GM21367 (cell line): ENCODE measurements at regions not wholly inside any gene's neighbourhood (a gene's known extent, or its start where the extent isn't known, plus 50 kb on each side); places are given as distances from the start of the nearest gene placed in this dataset.
"Not testable (repeated sequence)": the region's sequence is repeated elsewhere in the genome, so short reads cannot be mapped to it uniquely, and the experiment has no call there.

Experiments used
- ATAC-seq: cut with Tn5 transposase; IDR thresholded peaks from one replicate; pipeline ENCODE4 v1.9.1; 2021; ENCODE audit not compliant: unreplicated experiment

DNA sequence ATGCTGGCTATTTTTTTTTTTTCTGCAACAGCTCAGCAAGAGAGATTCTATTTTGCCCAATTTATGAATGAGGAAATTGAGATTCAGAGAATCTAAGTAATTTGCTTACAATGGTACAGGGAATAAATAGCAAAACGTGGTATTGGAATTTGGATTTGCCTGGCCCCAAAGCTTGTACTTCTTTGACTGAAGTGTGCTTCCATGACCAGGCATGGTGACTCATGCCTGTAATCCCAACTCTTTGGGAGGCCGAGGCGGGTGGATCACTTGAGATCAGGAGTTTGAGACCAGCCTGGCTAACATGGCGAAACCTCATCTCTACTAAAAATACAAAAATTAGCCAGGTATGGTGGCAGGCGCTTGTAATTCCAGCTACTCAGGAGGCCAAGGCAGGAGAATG lies 591.1 kb downstream of the CSNK1G3 start:
- not testable (repeated sequence) for ATAC-seq

DNA sequence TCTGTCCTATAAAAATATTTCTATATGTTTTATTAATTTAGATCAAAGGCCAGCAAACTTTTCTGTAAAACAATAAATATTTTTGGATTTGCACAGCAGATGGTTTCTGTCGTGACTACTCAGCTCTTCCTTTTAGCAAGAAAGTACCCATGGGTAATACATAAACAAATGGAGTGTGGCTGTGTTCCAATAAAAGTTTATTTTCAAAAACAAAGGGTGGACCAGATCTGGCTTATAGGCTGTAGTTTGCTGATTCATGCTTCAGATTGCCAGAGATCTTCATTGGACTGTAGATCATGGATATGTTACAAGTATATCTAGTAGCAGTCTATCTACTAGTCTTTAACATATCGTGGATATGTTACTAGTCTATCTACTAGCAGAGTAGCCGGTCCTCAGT lies 590.5 kb downstream of the CSNK1G3 start:
- no peak for ATAC-seq

DNA sequence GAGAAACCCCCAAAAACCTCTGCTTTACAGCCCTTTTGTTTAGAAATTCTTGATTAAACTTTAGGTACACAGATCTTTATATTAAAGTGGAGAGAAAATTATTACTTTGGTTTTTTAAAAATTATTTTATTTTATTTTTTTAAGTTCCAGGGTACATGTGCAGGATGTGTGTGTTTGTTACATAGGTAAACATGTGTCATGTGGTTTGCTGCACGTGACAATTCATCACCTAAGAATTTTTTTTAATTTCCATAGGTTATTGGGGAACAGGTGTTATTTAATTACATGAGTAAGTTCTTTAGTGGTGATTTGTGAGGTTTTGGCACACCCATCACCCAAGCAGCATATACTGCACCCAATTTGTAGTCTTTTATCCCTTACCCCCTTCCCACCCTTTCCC lies 581.7 kb downstream of the CSNK1G3 start:
- no peak for ATAC-seq

DNA sequence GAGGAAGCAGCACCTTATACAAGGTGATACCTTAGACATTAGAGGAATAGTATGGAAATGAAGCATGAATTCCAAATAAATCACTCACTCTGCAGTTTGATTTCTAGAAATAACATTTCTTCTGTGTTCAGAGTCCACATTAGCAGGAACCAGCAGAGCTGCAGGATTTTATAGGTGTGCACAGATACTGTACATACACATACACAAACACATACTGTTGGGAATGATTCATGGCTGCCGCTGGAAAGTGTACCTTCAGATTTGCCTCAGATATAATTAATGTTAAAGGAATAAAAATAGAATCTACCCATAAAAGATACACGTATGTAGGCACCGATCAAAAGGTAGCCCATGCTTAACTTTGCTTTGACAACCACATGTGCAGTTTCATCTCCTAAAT lies 578.1 kb downstream of the CSNK1G3 start:
- no peak for ATAC-seq

DNA sequence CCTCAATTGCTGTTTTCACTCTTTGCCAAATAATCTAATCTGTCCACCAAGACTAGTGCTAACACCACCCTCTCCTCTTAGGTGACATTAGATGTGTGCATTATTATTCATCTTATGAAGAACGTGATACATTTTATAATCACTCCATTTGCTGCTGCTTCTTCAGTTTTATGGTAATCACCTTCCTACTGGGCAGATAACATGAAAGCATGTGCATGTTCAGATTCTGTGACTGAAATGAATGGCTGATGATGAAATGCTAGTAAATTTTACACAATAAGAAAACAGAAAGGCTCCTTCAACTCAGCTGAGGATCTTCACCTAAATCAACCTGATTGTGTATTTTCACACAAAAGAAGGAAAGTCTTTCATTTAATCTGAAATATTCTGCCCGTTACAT lies 577.6 kb downstream of the CSNK1G3 start:
- ATAC-seq = no peak

DNA sequence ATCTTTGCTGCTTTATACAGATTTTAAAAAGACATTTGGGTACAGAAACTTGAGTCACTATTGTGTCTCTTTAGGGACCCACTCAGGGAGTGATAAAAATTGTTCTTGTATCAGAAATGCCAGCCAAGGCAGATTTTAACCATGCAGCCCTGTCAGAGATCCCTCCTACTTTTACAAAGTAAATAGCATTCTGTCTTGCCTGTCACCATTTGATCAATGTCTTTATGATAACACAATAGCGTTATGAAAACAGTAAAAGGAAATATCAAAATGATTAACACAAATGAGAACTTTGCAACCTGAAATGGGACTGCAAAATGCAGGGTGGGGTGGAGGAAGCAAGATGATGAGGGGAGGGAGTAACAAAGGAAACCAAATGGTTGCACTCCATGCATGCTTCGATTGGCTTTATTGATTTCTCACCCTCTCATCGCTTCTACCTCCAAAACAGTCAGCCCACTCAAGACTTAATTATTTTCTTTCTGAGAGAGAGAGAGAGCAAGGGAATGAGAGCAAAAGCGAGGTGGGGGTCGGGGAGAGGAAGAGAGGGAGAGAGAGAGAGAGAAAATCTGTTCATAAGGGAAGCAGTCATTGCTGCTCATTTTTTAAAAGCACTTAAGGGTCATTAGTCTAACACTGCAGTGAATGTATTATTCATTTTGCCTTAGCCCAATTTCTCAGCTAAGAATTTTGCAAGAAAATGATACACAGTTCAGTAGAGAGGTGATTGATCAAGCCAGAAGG lies 576.5 kb downstream of the CSNK1G3 start:
- no peak for ATAC-seq

DNA sequence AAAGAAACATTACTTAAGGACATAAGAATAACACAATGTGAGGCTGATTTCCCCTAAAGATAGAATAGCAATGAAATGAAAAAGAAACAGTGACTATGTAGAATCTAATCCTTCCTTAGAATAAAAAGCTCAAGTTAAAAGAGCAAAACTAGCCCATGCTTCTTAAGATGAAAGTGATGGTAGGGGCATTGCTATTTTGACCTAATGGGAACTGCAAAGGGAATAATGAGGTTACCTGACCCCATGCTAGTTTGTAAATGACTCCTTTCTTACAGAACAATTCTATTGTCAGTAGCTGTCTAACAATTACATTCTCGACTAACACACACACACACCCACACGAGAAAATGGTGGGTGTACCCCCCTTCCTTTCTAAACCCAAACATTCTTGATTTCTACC lies 575.8 kb downstream of the CSNK1G3 start:
- ATAC-seq = no peak

DNA sequence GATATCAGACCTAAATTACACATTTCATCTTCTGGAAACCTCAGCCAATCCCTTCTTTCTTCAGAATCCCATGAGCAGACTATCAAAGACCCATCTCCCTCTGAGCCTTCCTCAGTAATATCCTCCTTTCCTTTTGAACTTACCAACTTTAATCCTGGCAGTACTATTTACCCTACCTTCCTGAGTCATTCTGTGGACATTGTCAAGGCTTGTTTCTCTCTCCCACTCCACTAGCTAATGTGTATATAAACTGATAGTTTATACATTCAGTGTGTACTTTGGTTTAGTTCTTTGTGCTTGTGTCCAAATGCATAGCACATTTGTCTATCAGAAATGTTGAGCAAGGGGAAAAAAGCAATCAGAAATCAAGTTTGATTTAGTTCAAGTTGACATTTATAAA lies 568.3 kb downstream of the CSNK1G3 start:
- ATAC-seq = no peak

DNA sequence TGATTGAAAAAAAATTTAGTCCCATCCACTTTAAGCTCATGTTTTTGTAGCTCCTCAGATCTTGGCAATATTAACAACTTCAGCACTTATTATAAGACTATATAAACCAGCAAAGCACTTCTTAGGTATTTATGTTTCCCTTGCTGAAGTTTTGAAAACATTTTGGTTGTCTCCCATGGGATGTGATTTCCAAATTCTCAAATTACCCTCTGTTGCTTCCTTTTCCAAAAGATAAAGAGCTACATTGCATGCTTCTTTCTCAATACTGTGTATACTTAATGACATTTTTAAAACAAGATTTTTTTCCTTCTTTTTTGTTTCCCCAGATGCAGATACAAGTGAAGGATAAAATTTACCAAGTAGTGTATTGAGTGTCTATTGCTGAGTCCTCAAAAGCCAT lies 567.1 kb downstream of the CSNK1G3 start:
- no peak for ATAC-seq

DNA sequence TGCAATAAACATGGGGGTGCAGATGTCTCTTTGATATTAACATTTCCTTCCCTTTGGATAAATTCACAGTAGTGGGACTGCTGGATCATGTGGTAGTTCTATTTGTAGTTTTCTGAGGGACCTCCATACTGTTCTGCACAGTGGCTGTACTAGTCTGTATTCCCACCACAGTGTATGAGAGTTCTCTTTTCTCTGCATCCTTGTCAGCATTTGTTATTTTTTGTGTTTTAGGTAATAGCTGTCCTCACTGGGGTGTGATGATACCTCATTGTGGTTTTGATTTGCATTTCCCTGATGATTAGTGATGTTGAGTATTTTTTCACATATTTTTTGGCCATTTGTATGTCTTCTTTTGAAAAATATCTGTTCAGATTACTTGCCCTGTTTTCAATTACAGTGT lies 562.5 kb downstream of the CSNK1G3 start:
- ATAC-seq = no peak

DNA sequence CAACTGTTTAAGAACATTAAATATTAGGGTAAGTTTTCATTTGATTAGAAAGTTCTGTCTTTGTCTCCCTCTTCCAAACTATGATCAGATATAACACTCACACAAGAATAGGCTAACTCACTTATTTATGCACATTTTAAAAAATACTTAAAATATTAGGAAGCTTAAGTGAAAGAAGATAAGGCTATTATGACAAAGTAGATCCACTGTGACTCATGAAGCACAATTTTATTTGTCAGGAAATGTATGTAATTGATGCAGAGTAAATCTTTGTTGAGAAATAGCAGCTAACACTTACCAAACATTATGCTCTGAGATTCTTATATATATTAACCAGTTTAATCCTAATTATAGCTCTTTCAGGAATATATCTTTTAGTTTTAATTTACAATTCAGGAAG lies 560.6 kb downstream of the CSNK1G3 start:
- ATAC-seq = no peak

DNA sequence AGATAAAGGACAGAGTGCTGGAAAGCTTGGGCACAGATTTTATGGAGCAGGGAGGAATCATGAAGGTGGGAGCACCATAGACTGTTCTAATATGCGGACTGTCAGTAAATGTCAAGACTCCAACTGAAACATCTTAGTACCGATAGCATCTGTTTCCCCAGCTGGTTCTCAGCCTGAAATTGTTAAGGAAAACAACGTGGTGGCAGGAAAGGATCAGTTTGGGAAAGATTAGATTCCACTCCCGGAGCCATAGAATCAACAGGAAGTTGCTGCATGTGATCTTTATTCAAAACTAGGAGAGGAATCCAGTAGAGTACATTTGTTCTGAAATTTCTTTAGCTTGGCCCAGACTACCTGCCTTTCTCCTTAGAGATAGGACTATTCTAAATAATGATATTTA lies 559.1 kb downstream of the CSNK1G3 start:
- ATAC-seq = no peak

DNA sequence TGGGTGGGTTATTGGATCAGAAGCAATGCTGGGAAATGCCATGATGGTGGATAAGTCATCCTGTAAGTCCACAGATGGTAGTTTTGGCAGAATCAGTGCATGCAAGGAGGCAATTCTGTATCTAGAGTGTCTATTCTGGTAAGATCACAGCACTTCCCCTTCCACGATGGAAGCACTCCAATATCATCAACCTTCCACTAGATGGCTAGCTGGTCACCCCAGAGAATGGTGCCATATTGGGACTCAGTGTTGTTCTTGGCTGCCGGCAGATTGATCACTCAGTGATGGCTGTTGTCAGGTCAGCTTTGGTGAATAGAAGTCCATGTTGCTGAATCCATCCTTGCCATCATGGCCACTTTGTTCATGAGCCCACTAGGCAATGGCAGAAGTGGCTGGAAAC lies 553.5 kb downstream of the CSNK1G3 start:
- ATAC-seq = no peak

DNA sequence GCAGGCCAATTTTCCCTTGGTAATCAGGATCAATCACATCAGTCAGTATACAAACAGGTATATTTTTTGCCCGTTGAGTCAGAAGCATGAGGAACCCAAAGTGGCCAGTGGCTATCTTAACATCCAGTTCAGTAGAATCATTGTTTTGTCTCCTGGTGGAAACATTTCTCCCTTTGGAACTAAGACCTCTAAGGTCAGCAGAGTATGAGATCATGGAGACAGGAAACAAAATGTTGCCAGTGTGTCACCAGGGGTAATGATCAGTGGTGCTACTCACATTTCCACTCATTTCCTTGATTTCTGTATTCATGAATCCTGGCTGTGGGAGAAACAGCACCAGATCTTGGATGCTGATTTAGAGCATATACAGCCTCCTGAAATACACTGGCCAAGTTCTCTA lies 553.0 kb downstream of the CSNK1G3 start:
- no peak for ATAC-seq

DNA sequence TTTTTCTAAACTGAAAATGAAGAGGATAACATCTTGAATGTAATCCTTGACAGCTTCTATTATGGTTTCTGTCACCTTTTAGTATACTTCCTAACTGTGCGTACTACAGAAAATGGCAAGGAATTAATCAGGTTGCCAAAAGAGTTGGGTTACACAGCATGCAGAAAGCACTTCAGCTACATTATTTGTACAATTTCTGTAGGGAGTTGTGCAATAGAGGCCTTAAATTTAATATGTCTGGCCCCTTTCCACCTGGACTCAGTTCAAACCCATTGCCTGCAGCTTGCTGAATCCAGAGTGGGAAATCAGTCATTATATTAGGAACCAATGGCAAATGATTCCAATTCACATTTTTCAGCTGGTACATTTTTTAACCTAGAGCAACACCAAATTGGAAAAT lies 549.7 kb downstream of the CSNK1G3 start:
- no peak for ATAC-seq

DNA sequence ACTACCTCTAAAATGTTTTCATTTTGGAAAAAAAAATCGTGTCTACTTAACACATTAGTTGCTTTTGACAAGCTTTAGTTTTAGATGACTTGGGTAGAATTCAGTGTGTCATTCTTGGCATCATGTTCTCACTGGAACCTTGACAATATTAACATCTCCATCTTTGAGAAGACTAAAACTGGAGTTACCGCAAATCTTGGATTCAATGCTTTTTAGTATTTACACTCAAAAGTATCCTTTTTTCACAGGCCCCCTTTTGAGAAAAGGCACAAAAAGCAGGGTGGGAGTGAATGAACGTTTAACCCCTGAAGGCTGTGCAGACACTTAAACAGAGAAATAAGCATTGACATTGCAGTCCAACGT lies 549.1 kb downstream of the CSNK1G3 start:
- ATAC-seq = no peak

DNA sequence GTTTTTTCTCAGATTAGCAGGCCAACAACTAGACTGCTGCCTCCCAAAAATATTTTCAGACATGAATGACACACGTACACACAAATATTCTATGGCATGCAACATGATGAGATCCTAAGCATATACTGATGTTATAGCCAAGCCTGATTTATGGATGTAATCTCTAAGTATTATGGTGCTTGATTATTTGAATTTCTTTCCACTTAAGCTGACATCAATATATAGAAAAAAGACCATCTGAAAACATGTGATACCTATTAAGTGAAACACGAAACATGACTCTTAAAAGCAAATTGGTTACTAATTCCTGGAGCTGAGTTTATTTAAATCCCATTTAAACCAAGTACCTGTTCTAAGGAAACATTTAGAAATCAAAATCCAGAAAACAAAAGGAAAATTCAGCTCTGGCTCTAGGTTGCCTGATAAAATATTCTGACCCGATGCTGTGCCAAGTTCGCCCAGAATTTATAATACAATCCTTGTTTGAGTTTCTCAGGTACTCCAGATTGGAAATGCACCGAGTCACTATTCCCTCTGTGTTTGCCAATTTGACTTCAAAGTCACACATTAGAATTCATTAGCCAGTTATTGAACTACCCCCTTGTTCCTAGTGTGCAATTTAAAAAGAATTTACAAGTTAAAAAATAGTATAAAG lies 548.6 kb downstream of the CSNK1G3 start:
- ATAC-seq = no peak

DNA sequence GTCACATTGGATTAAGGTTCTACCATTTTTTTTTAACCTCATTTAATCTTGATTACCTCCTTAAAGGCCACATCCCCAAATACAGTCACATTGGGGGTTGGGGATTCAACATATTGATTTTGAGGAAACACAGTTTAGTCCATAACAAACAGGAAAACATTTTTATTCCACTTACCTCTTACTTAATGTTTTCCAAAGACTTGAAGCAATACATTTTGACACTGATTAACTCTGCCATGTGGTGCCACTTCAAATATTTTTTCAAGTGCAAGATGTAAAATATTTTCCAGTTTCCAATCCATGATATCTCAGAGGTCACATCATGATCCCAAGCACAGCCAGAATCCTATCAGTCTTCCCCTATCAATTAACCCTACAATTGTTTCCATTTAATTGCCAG lies 548.0 kb downstream of the CSNK1G3 start:
- no peak for ATAC-seq

DNA sequence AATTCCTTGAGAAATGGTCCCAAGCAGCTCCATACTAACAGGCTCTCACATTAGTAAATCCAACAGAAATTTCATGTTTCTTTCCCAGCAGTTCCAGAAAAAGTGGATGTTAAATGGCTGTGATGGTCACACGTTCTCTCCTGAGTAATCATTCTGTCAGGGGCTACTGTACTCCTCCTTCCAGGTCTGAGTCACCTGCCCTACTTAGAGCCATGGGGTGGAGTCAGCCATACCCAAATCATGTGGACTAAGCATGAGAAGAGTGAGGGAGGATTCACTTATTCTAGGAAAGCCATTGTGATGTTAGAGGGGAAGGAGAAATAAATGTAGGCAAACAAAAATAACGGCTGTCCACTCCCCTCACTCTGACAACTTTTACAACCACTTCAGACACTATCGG lies 547.2 kb downstream of the CSNK1G3 start:
- no peak for ATAC-seq

DNA sequence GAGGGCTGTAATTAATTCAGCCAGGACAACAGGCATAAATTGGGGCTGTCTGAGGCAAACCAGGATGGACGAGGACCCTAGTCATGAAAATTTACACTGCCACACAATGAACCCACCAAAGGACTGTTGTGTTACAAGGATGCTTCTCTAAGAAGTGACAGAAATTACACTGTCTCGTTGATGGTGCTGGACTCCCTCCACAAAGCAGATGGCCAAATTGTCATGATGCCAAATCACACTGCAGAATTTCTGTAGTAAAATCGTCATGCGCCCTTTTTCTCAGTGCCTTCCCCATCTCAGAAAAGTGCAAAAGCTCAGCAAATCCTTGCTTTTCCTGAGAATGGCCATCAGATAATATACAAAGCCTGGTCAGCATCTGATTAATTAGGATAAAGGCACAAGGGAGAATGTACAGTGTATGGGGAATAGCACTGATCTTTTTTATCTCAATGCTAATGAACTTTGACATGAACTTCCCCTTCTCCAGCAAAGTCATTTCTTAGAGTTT lies 545.8 kb downstream of the CSNK1G3 start:
- no peak for ATAC-seq

DNA sequence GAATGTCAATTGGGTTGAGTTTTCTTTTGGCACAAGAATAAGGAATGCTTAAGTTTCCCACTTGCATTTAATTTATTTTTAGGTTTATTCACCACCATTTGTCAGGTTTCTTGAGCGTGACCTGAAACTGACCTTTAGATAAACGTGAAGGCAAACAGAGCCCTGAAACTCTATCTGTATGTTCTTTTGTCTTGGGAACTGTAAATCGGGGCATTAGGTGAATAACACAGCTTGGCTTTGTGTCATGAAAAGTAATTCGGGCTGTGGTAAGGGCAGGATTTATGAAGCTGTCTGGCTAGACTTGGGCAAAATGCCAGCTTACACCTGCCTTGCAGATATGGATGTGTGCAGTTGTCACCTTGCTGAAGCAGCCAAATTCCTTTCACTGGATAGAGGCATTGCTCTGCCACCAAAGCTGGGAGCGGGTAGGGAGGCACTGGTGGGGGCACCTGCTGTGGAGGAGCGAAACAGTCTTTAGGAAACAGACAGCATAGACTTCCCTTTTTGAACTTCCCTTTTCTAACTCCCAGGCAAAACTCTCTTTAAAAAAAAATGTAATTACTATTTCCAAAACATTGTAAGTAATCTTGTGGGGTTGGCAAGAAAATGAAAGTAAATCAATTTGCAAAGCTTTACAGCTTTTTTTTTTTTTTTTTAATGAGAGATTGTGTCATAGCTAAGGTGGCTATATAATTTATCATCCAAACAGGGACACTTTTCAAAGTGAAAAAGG lies 545.2 kb downstream of the CSNK1G3 start:
- ATAC-seq = peak; percentile 49

DNA sequence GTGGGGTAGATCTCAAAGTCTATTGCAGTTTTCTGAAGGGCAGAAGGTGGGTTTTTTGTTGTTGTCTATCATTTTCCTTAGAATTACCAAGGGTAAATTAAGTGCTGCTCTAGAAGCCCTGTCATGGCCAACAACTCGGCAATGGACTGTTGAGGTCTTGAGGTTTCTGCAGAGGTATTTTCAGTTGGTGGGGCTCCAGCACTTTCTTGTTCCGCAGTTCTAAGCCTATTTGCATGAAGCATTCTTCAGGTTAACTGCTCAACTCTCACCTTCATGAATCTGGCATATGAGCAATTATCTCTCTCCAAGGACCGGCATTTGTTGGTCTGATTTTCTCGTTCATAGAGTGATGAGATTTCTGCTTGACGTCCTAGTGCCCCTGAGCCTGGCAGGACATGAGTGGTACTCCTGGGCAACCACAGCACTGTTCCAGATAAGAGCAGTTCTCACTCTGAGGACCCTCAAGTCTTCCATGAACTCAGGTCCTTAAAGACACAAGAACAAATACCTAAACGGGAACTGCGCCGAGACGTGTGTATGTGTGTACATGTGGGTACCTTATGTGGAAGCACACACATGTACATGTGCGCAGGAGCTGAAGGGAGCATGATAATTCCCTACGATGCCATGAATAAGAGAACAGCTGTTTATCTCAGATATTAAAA lies 544.5 kb downstream of the CSNK1G3 start:
- ATAC-seq = peak; percentile 76
